ENCODE measurements at regions not wholly inside any gene's neighbourhood (a gene's known extent, or its start where the extent isn't known, plus 50 kb on each side); places are given as distances from the start of the nearest gene placed in this dataset.

DNA sequence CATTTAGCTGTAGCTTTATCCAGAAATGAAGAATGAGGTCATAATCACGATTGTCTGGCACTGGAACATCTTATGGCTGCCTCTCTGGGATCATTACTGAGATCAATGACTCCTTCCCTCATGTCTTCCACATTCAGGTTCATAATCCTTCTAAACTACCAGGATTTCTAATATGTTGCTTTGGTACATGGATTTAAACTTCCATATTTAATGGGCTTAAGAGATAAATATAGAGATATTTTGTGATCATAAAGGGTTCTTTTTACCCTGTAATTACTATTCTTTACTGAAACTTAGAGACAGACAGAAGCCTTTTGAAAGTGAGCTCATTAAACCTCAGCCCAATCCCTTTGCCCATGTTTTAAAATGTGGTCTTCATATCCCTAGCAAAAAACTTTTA, 575.4 kb upstream of the ALCAM start:
- no peaks in the 10 kb centered on the region for H3K27me3 Mint-ChIP-seq
- H3K4me1 Mint-ChIP-seq, result no peaks in the 10 kb centered on the region
- no peaks in the 10 kb centered on the region for H3K9me3 Mint-ChIP-seq
- no peak for ATAC-seq
- H3K4me3 Mint-ChIP-seq, result no peak overlapping the region
- H3K36me3 Mint-ChIP-seq, result no peaks in the 10 kb centered on the region
- no peak overlapping the region for H3K27ac Mint-ChIP-seq

DNA sequence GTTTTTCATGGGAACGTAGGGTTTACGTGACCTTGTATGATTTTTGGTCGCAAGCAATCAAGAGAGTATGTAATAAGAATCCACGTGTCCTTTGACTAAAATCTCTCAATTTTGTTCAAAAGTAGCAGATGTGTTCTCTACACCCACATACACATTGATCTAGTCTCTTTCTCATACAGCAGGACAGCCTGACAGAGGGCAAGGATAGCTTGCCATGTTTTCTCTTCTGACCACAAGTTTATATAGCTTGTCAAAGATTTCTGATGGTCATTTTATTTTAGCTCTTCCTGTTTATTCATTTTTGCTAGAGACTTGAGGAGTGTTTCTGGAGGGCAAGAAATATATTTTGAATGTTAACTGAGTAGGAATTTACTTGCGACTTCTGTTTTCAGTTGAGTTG, 570.2 kb upstream of the ALCAM start:
- Mint-ChIP-seq H3K9me3 (no peaks in the 10 kb centered on the region), H3K36me3 (no peaks in the 10 kb centered on the region), H3K27ac (no peak overlapping the region), H3K4me3 (no peak overlapping the region), H3K4me1 (no peaks in the 10 kb centered on the region), H3K27me3 (no peaks in the 10 kb centered on the region)
- ATAC-seq, result no peak

DNA sequence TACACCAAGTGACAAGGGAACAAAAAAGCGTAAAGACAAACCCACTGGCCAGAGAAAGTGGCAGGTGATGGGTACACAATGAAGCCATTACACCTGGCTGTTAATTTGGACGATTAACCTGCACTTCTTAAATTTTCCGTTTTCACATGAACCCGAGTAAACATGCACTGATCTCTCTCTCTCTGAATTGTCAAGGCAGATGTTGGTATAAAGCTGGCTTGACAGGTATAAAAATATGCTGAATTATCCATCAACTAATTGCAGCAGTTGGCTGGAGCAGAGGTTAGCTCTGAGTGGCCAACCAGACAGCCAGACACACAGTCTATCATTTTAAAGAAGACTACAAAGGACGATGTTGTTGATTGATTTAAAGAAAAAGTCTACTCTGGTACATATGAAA, 561.7 kb upstream of the ALCAM start:
- Mint-ChIP-seq H3K4me3 (no peak overlapping the region), H3K27ac (no peak overlapping the region), H3K36me3 (no peaks in the 10 kb centered on the region), H3K9me3 (no peaks in the 10 kb centered on the region), H3K27me3 (no peaks in the 10 kb centered on the region), H3K4me1 (no peaks in the 10 kb centered on the region)
- no peak for ATAC-seq

DNA sequence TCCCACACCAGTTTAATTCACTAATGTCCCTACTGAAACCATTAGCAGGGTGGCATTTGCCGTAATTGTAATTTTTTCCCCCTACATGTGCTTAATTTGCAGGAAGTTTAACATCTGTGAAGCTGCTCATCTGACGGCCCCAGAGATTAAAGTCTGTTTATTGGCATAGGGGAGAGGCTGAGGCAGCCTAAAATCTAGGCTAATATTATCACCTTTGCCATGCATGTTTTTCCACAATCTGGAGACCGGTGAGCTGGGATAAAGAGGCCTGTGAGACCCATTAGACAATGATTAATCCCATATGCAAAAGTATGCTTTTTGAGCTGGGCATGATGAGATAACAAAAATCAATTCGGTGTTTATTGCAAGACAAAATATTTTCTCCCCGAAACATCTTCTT, 561.2 kb upstream of the ALCAM start:
- H3K4me1 Mint-ChIP-seq, result no peaks in the 10 kb centered on the region
- no peaks in the 10 kb centered on the region for H3K36me3 Mint-ChIP-seq
- no peaks in the 10 kb centered on the region for H3K9me3 Mint-ChIP-seq
- ATAC-seq, result no peak
- H3K4me3 Mint-ChIP-seq, result no peak overlapping the region
- no peak overlapping the region for H3K27ac Mint-ChIP-seq
- no peaks in the 10 kb centered on the region for H3K27me3 Mint-ChIP-seq

DNA sequence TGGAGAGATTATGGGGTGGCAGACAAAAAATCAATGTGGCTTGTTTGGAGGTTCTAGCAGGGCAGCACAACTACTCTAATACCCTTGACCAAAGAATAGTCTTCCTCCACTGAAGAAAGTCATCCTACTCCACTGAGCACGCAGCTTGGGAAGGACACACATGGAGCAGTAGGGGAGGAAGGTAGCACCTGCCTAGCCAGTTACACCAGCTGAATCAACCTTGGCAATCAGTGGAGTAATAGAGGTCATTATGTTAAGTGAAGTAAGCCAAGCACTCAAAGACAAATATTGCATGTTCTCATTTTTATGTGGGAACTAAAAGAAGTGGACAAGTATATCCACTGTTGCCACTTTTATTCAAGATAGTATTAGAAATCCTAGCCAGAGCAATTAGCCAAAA, 555.8 kb upstream of the ALCAM start:
- Mint-ChIP-seq H3K4me1 (no peaks in the 10 kb centered on the region), H3K4me3 (no peak overlapping the region), H3K27ac (no peak overlapping the region), H3K9me3 (no peaks in the 10 kb centered on the region), H3K36me3 (no peaks in the 10 kb centered on the region), H3K27me3 (peaks cover 8% of the 10 kb centered on the region)
- no peak for ATAC-seq

GRCh38 chr3:104816008-104816407, 550.7 kb upstream of the ALCAM start:
- ATAC-seq, result no peak
- Mint-ChIP-seq H3K36me3 (peaks cover 7% of the 10 kb centered on the region), H3K27ac (no peak overlapping the region), H3K4me3 (no peak overlapping the region), H3K4me1 (no peaks in the 10 kb centered on the region), H3K27me3 (peaks cover 7% of the 10 kb centered on the region), H3K9me3 (peaks cover 6% of the 10 kb centered on the region)

GRCh38 chr3:104816716-104817115, 550.0 kb upstream of the ALCAM start:
- no peak for ATAC-seq
- Mint-ChIP-seq H3K27me3 (no peaks in the 10 kb centered on the region), H3K9me3 (peaks cover 10% of the 10 kb centered on the region), H3K36me3 (peaks cover 11% of the 10 kb centered on the region), H3K4me1 (no peaks in the 10 kb centered on the region), H3K27ac (no peak overlapping the region), H3K4me3 (no peak overlapping the region)

- ATAC-seq, result no peak
- Mint-ChIP-seq H3K4me3 (no peak overlapping the region), H3K27me3 (no peaks in the 10 kb centered on the region), H3K9me3 (peaks cover 10% of the 10 kb centered on the region), H3K4me1 (no peaks in the 10 kb centered on the region), H3K27ac (no peak overlapping the region), H3K36me3 (peaks cover 11% of the 10 kb centered on the region)
Measured at GRCh38 chr3:104819333-104819732, 547.4 kb upstream of the ALCAM start.

GRCh38 chr3:104820959-104821358, 545.8 kb upstream of the ALCAM start:
- H3K27ac Mint-ChIP-seq, result no peak overlapping the region
- H3K27me3 Mint-ChIP-seq, result peaks cover 6% of the 10 kb centered on the region

DNA sequence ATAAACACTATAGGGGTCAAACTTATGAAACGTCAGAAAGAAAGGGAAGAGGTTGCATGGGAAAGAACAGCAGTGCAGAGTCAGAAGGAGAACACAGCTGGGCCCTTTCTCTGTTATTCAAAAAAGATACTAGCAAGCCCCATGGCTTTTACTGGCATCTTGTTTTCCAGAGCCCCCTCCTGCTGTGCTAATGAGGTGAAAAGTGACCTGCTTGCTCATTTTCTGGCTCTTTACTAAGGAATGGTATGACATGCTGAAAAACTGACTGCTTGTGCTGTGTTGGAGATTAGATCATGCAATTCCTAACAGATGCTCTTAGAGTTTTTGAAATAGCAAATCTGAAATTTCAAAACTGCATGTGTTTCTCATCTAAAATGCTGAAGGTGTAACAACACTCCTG, 541.6 kb upstream of the ALCAM start:
- peaks cover 6% of the 10 kb centered on the region for H3K27me3 Mint-ChIP-seq
- H3K4me1 Mint-ChIP-seq, result no peaks in the 10 kb centered on the region

More at GRCh38 chr3:104820959-104821358, 545.8 kb upstream of the ALCAM start:
- H3K9me3 Mint-ChIP-seq, result peaks cover 10% of the 10 kb centered on the region
- H3K4me1 Mint-ChIP-seq, result no peaks in the 10 kb centered on the region
- H3K4me3 Mint-ChIP-seq, result no peak overlapping the region
- H3K36me3 Mint-ChIP-seq, result peaks cover 11% of the 10 kb centered on the region
- no peak for ATAC-seq

DNA sequence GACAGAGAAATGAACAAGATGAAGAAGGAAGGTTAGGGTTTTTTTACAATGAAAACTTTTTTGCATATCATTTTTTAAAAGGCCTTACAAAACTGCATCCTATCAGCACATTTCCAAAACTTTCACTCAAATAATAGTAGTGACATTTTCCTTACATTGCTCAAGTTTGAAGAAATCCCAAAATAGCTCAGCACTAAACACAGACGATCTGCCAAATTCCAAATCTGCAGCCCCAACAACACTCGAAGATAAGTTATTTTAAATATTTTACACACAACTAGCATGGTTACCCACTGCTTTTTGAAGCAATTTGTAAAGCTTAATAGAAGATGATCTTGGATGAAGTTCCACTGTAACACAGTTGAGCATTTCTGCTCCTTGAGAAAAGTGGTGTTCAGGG, 535.6 kb upstream of the ALCAM start:
- no peaks in the 10 kb centered on the region for H3K27me3 Mint-ChIP-seq
- no peak for ATAC-seq
- H3K36me3 Mint-ChIP-seq, result no peaks in the 10 kb centered on the region
- no peak overlapping the region for H3K27ac Mint-ChIP-seq
- peaks cover 5% of the 10 kb centered on the region for H3K4me1 Mint-ChIP-seq
- no peak overlapping the region for H3K4me3 Mint-ChIP-seq
- no peaks in the 10 kb centered on the region for H3K9me3 Mint-ChIP-seq

More for the DNA sequence above, 541.6 kb upstream of the ALCAM start:
- Mint-ChIP-seq H3K9me3 (peaks cover 10% of the 10 kb centered on the region), H3K4me3 (no peak overlapping the region), H3K27ac (no peak overlapping the region), H3K36me3 (peaks cover 11% of the 10 kb centered on the region)
- ATAC-seq, result no peak

DNA sequence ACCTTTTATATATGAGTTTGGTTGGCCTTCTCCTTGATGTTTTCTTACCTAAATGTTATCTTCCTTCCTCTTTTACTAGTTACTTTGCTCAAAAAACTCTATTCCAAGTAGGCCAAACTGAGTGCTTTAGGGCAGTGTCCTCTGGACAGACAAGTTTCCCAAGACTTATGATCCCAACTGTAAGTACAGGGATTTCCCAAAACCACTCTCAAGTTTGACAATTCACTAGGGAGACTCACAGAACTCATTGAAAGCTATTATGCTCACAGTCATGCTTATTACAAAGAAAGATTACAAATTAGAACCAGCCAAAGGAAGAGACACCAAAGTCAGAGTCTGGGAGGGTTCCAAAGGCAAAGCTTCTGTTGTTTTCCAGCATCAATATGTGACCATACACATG, 534.2 kb upstream of the ALCAM start:
- Mint-ChIP-seq H3K36me3 (no peaks in the 10 kb centered on the region), H3K27ac (no peak overlapping the region), H3K4me1 (peaks cover 5% of the 10 kb centered on the region), H3K27me3 (no peaks in the 10 kb centered on the region), H3K4me3 (no peak overlapping the region), H3K9me3 (no peaks in the 10 kb centered on the region)
- no peak for ATAC-seq

DNA sequence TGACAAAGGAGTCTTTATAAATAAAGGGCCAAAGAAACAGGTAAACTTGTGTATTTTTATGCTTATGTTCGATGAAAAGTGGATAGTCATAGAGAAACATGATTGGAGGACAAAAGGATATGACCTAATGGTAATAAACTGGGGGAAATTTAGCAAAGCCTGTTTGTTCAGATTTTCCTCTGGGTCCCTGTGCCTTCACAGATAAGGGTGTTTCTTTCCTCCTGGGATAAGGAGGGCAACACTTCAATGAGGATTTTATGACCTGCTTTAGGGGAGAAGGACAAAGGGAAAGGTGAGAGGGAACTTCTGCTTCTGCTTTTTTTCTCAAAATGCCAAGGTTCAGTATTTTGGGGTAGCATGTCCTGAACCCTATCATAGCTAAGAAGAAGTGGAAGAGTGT, 531.3 kb upstream of the ALCAM start:
- ATAC-seq, result no peak
- no peak overlapping the region for H3K27ac Mint-ChIP-seq
- peaks cover 5% of the 10 kb centered on the region for H3K4me1 Mint-ChIP-seq
- H3K36me3 Mint-ChIP-seq, result no peaks in the 10 kb centered on the region
- H3K4me3 Mint-ChIP-seq, result no peak overlapping the region
- H3K27me3 Mint-ChIP-seq, result no peaks in the 10 kb centered on the region
- H3K9me3 Mint-ChIP-seq, result no peaks in the 10 kb centered on the region

GRCh38 chr3:104846270-104846669, 520.4 kb upstream of the ALCAM start:
- ATAC-seq, result no peak
- H3K27ac Mint-ChIP-seq, result no peak overlapping the region
- no peak overlapping the region for H3K4me3 Mint-ChIP-seq
- H3K27me3 Mint-ChIP-seq, result no peaks in the 10 kb centered on the region
- H3K4me1 Mint-ChIP-seq, result no peaks in the 10 kb centered on the region
- peaks cover 11% of the 10 kb centered on the region for H3K9me3 Mint-ChIP-seq
- H3K36me3 Mint-ChIP-seq, result no peaks in the 10 kb centered on the region

DNA sequence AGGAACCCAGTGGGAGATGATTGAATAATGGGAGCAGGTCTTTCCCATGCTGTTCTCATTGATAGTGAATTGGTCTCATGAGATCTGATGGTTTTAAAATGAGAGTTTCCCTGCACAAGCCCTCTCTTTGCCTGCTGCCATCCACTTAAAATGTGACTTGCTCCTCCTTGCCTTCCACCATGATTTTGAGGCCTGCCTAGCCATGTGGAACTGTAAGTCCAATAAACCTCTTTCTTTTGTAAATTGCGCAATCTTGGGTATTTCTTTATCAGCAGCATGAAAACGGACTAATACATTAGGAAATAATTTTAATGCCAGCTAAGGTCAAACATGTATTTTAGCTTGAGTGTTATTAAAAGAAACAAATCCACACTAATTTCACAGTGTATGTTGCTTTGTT, 517.6 kb upstream of the ALCAM start:
- ATAC-seq, result no peak
- no peak overlapping the region for H3K27ac Mint-ChIP-seq
- no peak overlapping the region for H3K4me3 Mint-ChIP-seq
- no peaks in the 10 kb centered on the region for H3K36me3 Mint-ChIP-seq
- peaks cover 11% of the 10 kb centered on the region for H3K9me3 Mint-ChIP-seq
- H3K4me1 Mint-ChIP-seq, result no peaks in the 10 kb centered on the region
- H3K27me3 Mint-ChIP-seq, result no peaks in the 10 kb centered on the region

GRCh38 chr3:104854468-104854867, 512.2 kb upstream of the ALCAM start:
- no peaks in the 10 kb centered on the region for H3K9me3 Mint-ChIP-seq
- ATAC-seq, result no peak
- H3K36me3 Mint-ChIP-seq, result no peaks in the 10 kb centered on the region
- no peak overlapping the region for H3K27ac Mint-ChIP-seq
- H3K4me3 Mint-ChIP-seq, result no peak overlapping the region
- no peaks in the 10 kb centered on the region for H3K4me1 Mint-ChIP-seq
- no peaks in the 10 kb centered on the region for H3K27me3 Mint-ChIP-seq

GRCh38 chr3:104855702-104856101, 511.0 kb upstream of the ALCAM start:
- ATAC-seq, result no peak
- no peaks in the 10 kb centered on the region for H3K27me3 Mint-ChIP-seq
- H3K36me3 Mint-ChIP-seq, result no peaks in the 10 kb centered on the region
- H3K4me3 Mint-ChIP-seq, result no peak overlapping the region
- H3K9me3 Mint-ChIP-seq, result no peaks in the 10 kb centered on the region
- no peak overlapping the region for H3K27ac Mint-ChIP-seq
- H3K4me1 Mint-ChIP-seq, result no peaks in the 10 kb centered on the region
